Gastrocnemius medialis (tissue), 4 donors: ENCODE measurements at regions not wholly inside any gene's neighbourhood (a gene's known extent, or its start where the extent isn't known, plus 50 kb on each side); places are given as distances from the start of the nearest gene placed in this dataset.

Experiments
- ATAC-seq, 2 donors: fragments of 150-250 bp; one replicate each; pipeline ENCODE4 v1.9.1; 2016
- DNase-seq, 2 donors: peaks; one replicate each; pipeline ENCODE4 v3.0.0-alpha.2; 2019
- H3K27ac ChIP-seq, 4 donors: fragments of 200-600 bp; sonication (generic); 1 replicate in 1 of 4; 2 replicates in 3 of 4; pipeline ENCODE4 v1.5.1; 2016 to 2018; ENCODE audit warnings: mild to moderate bottlenecking in 2 of 4, moderate library complexity in 1 of 4
- H3K27me3 ChIP-seq, 3 donors: fragments of 200-600 bp; sonication (generic) in 2 of 3; 1 replicate in 1 of 3; 2 replicates in 2 of 3; pipeline versions ENCODE4 v1.5.1 to v1.6.0; 2016 to 2019; ENCODE audit warnings: mild to moderate bottlenecking in 1 of 3, moderate library complexity in 1 of 3
- H3K36me3 ChIP-seq, 2 donors: fragments of 200-600 bp; sonication (generic) in 1 of 2; one replicate each; pipeline ENCODE4 v1.5.1; 2017 to 2018
- H3K4me1 ChIP-seq, 2 donors: fragments of 200-600 bp; sonication (generic) in 1 of 2; one replicate each; pipeline ENCODE4 v1.5.1; 2016 to 2017; ENCODE audit warnings: mild to moderate bottlenecking in 2 of 2
- H3K4me3 ChIP-seq, 4 donors: fragments of 200-600 bp; sonication (generic) in 3 of 4; 1 replicate in 1 of 4; 2 replicates in 3 of 4; pipeline ENCODE4 v1.5.1; 2016 to 2019; ENCODE audit warnings: mild to moderate bottlenecking in 2 of 4
- H3K9me3 ChIP-seq, 3 donors: fragments of 200-600 bp; sonication (generic) in 2 of 3; 1 replicate in 1 of 3; 2 replicates in 2 of 3; pipeline ENCODE4 v1.5.1; 2016 to 2019
- POLR2A ChIP-seq, 2 donors: fragments of 450-650 bp; IDR thresholded peaks; one replicate each; pipeline ENCODE4 v1.6.1; 2017; ENCODE audit warnings: antibody characterized with exemption in 2 of 2, mild to moderate bottlenecking in 2 of 2, moderate library complexity in 2 of 2
- in situ Hi-C, 4 donors: fragments of 200-750 bp; cut with MboI; loops; one replicate each; pipeline versions ENCODE4 v1.15.0 to v1.8.0; 2017; ENCODE audit warnings: low sequenced_read_pairs in 4 of 4
- intact Hi-C: fragments of 100-400 bp; cut with DNase I; formaldehyde crosslinking; loops from one replicate; pipeline ENCODE4 v1.15.1; 2023; ENCODE audit warnings: low total_unique reads
- TF ChIP-seq, protein P1 (sequence below), 5 experiments: fragments of 450-650 bp in 3 of 5; fragments of 200-600 bp in 2 of 5; sonication (generic) in 2 of 5; IDR thresholded peaks in 4 of 5; conservative IDR thresholded peaks in 1 of 5; 1 replicate in 4 of 5; 2 replicates in 1 of 5; pipeline ENCODE4 v1.5.1; 2016 to 2019; ENCODE audit warnings: antibody characterized with exemption in 5 of 5, mild to moderate bottlenecking in 3 of 5, moderate library complexity in 3 of 5

- TF ChIP-seq, protein P1, sequence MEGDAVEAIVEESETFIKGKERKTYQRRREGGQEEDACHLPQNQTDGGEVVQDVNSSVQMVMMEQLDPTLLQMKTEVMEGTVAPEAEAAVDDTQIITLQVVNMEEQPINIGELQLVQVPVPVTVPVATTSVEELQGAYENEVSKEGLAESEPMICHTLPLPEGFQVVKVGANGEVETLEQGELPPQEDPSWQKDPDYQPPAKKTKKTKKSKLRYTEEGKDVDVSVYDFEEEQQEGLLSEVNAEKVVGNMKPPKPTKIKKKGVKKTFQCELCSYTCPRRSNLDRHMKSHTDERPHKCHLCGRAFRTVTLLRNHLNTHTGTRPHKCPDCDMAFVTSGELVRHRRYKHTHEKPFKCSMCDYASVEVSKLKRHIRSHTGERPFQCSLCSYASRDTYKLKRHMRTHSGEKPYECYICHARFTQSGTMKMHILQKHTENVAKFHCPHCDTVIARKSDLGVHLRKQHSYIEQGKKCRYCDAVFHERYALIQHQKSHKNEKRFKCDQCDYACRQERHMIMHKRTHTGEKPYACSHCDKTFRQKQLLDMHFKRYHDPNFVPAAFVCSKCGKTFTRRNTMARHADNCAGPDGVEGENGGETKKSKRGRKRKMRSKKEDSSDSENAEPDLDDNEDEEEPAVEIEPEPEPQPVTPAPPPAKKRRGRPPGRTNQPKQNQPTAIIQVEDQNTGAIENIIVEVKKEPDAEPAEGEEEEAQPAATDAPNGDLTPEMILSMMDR (IDR thresholded peaks at IDR 0.05 in 4 of 5, conservative IDR thresholded peaks at IDR 0.05 in 1 of 5), result no peak
- TF ChIP-seq POLR2A (IDR thresholded peaks at IDR 0.05), result no peak
- no peaks in the 10 kb centered on the region for H3K36me3 ChIP-seq
- no peaks in the 10 kb centered on the region for H3K9me3 ChIP-seq
- H3K27ac ChIP-seq, result no peak overlapping the region
- in situ Hi-C loops, result no loop called here
- intact Hi-C loops, result no loop called here
- no peaks in the 10 kb centered on the region for H3K4me1 ChIP-seq
- H3K27me3 ChIP-seq, result peaks cover 0 to 3% (median 0%) of the 10 kb centered on the region in 3 donors
- ATAC-seq, result no peak
- no peak for DNase-seq
- no peak overlapping the region for H3K4me3 ChIP-seq
Observed at GRCh38 chr15:69758291-69758771, 305.7 kb downstream of the RPLP1 start.

GRCh38 chr15:69758810-69759790, 306.5 kb downstream of the RPLP1 start:
- Histone ChIP-seq H3K27me3 (peaks cover 0 to 3% (median 0%) of the 10 kb centered on the region in 3 donors), H3K27ac (no peak overlapping the region), H3K4me1 (no peaks in the 10 kb centered on the region), H3K9me3 (no peaks in the 10 kb centered on the region), H3K4me3 (no peak overlapping the region), H3K36me3 (no peaks in the 10 kb centered on the region)
- DNase-seq (peak in 1 of 2 donors; percentile 25), ATAC-seq (no peak)
- no peak for TF ChIP-seq POLR2A (IDR thresholded peaks at IDR 0.05)
- TF ChIP-seq, protein P1 (IDR thresholded peaks at IDR 0.05 in 4 of 5, conservative IDR thresholded peaks at IDR 0.05 in 1 of 5), result no peak
- in situ Hi-C loops (no loop called here), intact Hi-C loops (no loop called here)

DNA sequence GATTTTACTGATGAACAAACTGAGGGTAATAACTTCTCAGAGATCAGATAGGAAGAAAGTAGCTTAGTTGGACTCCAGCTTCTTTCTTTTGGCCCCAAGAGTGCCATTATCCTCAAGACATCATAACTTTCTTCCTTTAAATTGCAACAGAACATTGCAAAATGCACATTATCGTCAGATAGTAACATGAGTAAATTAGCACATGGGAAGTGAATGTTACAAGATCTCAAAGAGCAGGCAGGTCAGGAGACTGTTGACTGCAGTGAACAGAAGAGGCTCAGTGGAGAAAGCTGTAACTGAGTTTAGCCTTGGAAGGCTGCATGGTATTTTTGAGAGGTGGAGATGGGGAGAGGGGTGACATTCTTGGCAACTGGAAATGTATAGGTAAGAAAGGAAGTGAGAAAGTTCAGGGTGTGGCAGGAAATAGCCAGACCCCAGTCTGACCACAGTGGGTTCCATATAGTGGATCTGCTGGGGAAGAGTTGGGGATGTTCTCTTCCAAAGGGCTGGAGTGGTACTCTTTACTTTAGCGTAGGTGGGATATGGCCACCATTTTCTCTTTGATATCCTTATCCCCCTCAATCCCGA, 307.7 kb downstream of the RPLP1 start:
- Histone ChIP-seq H3K9me3 (no peaks in the 10 kb centered on the region), H3K36me3 (no peaks in the 10 kb centered on the region), H3K4me3 (no peak overlapping the region), H3K27me3 (peaks cover 0 to 3% (median 0%) of the 10 kb centered on the region in 3 donors), H3K27ac (no peak overlapping the region), H3K4me1 (no peaks in the 10 kb centered on the region)
- in situ Hi-C loops, result no loop called here
- TF ChIP-seq, protein P1 (IDR thresholded peaks at IDR 0.05 in 4 of 5, conservative IDR thresholded peaks at IDR 0.05 in 1 of 5), result no peak
- no peak for TF ChIP-seq POLR2A (IDR thresholded peaks at IDR 0.05)
- no peak for ATAC-seq
- DNase-seq, result no peak
- intact Hi-C loops, result no loop called here

GRCh38 chr15:69760890-69761568, 308.4 kb downstream of the RPLP1 start:
- in situ Hi-C loops, result no loop called here
- peaks cover 0 to 3% (median 0%) of the 10 kb centered on the region in 3 donors for H3K27me3 ChIP-seq
- DNase-seq (peak; percentile 24 to 48), ATAC-seq (peak; percentile 57 to 71)
- no peaks in the 10 kb centered on the region for H3K36me3 ChIP-seq
- no peaks in the 10 kb centered on the region for H3K9me3 ChIP-seq
- H3K4me1 ChIP-seq, result no peaks in the 10 kb centered on the region
- TF ChIP-seq, protein P1 (IDR thresholded peaks at IDR 0.05 in 4 of 5, conservative IDR thresholded peaks at IDR 0.05 in 1 of 5), result no peak
- no peak for TF ChIP-seq POLR2A (IDR thresholded peaks at IDR 0.05)
- H3K4me3 ChIP-seq, result no peak overlapping the region
- intact Hi-C loops, result no loop called here
- no peak overlapping the region for H3K27ac ChIP-seq
